HUES6 (cell line): ENCODE measurements at regions not wholly inside any gene's neighbourhood (a gene's known extent, or its start where the extent isn't known, plus 50 kb on each side); places are given as distances from the start of the nearest gene placed in this dataset.

Experiments
- H3K27ac ChIP-seq: 2 replicates; pipeline ENCODE4 v1.7.0; 2013; ENCODE audit warnings: low read depth, mild to moderate bottlenecking, low read length, inconsistent platforms
- H3K27me3 ChIP-seq: 2 replicates; pipeline ENCODE4 v1.6.1; 2013; ENCODE audit warnings: low read length; ENCODE audit not compliant: control insufficient read depth, insufficient read depth
- H3K36me3 ChIP-seq: 2 replicates; pipeline ENCODE4 v1.6.1; 2013; ENCODE audit warnings: low read length; ENCODE audit not compliant: control insufficient read depth, insufficient read depth
- H3K4me1 ChIP-seq: 2 replicates; pipeline ENCODE4 v1.6.1; 2013; ENCODE audit warnings: low read length; ENCODE audit not compliant: control insufficient read depth, insufficient read depth
- H3K4me3 ChIP-seq: 2 replicates; pipeline ENCODE4 v1.5.1; 2013; ENCODE audit warnings: low read depth, low read length
- H3K9ac ChIP-seq: one replicate; pipeline ENCODE4 v1.6.1; 2013; ENCODE audit warnings: mild to moderate bottlenecking, low read length
- H3K9me3 ChIP-seq: 2 replicates; pipeline ENCODE4 v1.6.1; 2013; ENCODE audit warnings: low read depth, low read length; ENCODE audit not compliant: control insufficient read depth, insufficient read depth

GRCh38 chr2:59074071-59074470, 832.9 kb upstream of the FANCL start:
- no peaks in the 10 kb centered on the region for H3K9me3 ChIP-seq
- no peaks in the 10 kb centered on the region for H3K36me3 ChIP-seq
- no peaks in the 10 kb centered on the region for H3K27me3 ChIP-seq
- no peak overlapping the region for H3K4me3 ChIP-seq
- H3K4me1 ChIP-seq, result peaks cover 8% of the 10 kb centered on the region; the same call in 1 of the 2 replicates
- no peak overlapping the region for H3K9ac ChIP-seq
- no peak overlapping the region for H3K27ac ChIP-seq

- Histone ChIP-seq H3K9ac (no peak overlapping the region), H3K4me1 (peaks cover 8% of the 10 kb centered on the region; the same call in 1 of the 2 replicates), H3K4me3 (no peak overlapping the region), H3K27me3 (no peaks in the 10 kb centered on the region), H3K27ac (no peak overlapping the region), H3K9me3 (no peaks in the 10 kb centered on the region), H3K36me3 (no peaks in the 10 kb centered on the region)
These were observed 832.2 kb upstream of the FANCL start for GRCh38 chr2:59073286-59073685.

- Histone ChIP-seq H3K4me1 (no peaks in the 10 kb centered on the region), H3K36me3 (no peaks in the 10 kb centered on the region), H3K27ac (no peak overlapping the region), H3K9ac (no peak overlapping the region), H3K9me3 (no peaks in the 10 kb centered on the region), H3K27me3 (no peaks in the 10 kb centered on the region), H3K4me3 (no peak overlapping the region)
These were observed 827.1 kb upstream of the FANCL start for GRCh38 chr2:59068255-59068654.

GRCh38 chr2:59066787-59067399, 825.8 kb upstream of the FANCL start:
- no peak overlapping the region; the same call in 1 of the 2 replicates for H3K4me3 ChIP-seq
- no peaks in the 10 kb centered on the region for H3K36me3 ChIP-seq
- no peaks in the 10 kb centered on the region for H3K27me3 ChIP-seq
- no peaks in the 10 kb centered on the region for H3K9me3 ChIP-seq
- H3K27ac ChIP-seq, result no peak overlapping the region
- H3K9ac ChIP-seq, result no peak overlapping the region
- H3K4me1 ChIP-seq, result no peaks in the 10 kb centered on the region

GRCh38 chr2:59047373-59047995, 806.4 kb upstream of the FANCL start:
- Histone ChIP-seq H3K27me3 (no peaks in the 10 kb centered on the region), H3K27ac (no peak overlapping the region), H3K4me1 (no peaks in the 10 kb centered on the region), H3K9me3 (no peaks in the 10 kb centered on the region), H3K9ac (no peak overlapping the region), H3K36me3 (no peaks in the 10 kb centered on the region), H3K4me3 (no peak overlapping the region)

- Histone ChIP-seq H3K27me3 (no peaks in the 10 kb centered on the region), H3K4me3 (no peak overlapping the region), H3K9ac (no peak overlapping the region), H3K27ac (no peak overlapping the region), H3K9me3 (no peaks in the 10 kb centered on the region), H3K4me1 (no peaks in the 10 kb centered on the region), H3K36me3 (no peaks in the 10 kb centered on the region)
These were observed 805.6 kb upstream of the FANCL start for GRCh38 chr2:59046401-59047372.

GRCh38 chr2:59044736-59045135, 803.6 kb upstream of the FANCL start:
- Histone ChIP-seq H3K9me3 (no peaks in the 10 kb centered on the region), H3K27me3 (no peaks in the 10 kb centered on the region), H3K36me3 (no peaks in the 10 kb centered on the region), H3K27ac (no peak overlapping the region), H3K9ac (no peak overlapping the region), H3K4me1 (no peaks in the 10 kb centered on the region), H3K4me3 (no peak overlapping the region)

GRCh38 chr2:59041139-59041538, 800.0 kb upstream of the FANCL start:
- no peaks in the 10 kb centered on the region for H3K4me1 ChIP-seq
- H3K36me3 ChIP-seq, result no peaks in the 10 kb centered on the region
- H3K27me3 ChIP-seq, result no peaks in the 10 kb centered on the region
- H3K27ac ChIP-seq, result no peak overlapping the region
- H3K9me3 ChIP-seq, result no peaks in the 10 kb centered on the region
- no peak overlapping the region for H3K9ac ChIP-seq
- no peak overlapping the region for H3K4me3 ChIP-seq

- H3K9ac ChIP-seq, result no peak overlapping the region
- H3K27me3 ChIP-seq, result no peaks in the 10 kb centered on the region
- H3K9me3 ChIP-seq, result no peaks in the 10 kb centered on the region
- H3K4me3 ChIP-seq, result no peak overlapping the region
- H3K27ac ChIP-seq, result no peak overlapping the region
- H3K4me1 ChIP-seq, result no peaks in the 10 kb centered on the region
- no peaks in the 10 kb centered on the region for H3K36me3 ChIP-seq
These were observed 793.7 kb upstream of the FANCL start for GRCh38 chr2:59034837-59035236.

- no peak overlapping the region for H3K9ac ChIP-seq
- H3K9me3 ChIP-seq, result no peaks in the 10 kb centered on the region
- no peaks in the 10 kb centered on the region for H3K4me1 ChIP-seq
- no peak overlapping the region for H3K27ac ChIP-seq
- H3K36me3 ChIP-seq, result no peaks in the 10 kb centered on the region
- H3K27me3 ChIP-seq, result no peaks in the 10 kb centered on the region
- H3K4me3 ChIP-seq, result no peak overlapping the region
These were observed 793.0 kb upstream of the FANCL start for GRCh38 chr2:59034106-59034505.

- Histone ChIP-seq H3K9me3 (no peaks in the 10 kb centered on the region), H3K27me3 (no peaks in the 10 kb centered on the region), H3K9ac (no peak overlapping the region), H3K27ac (no peak overlapping the region), H3K4me3 (no peak overlapping the region), H3K4me1 (no peaks in the 10 kb centered on the region), H3K36me3 (no peaks in the 10 kb centered on the region)
These were observed 792.5 kb upstream of the FANCL start for GRCh38 chr2:59033661-59034060.
